Ovary (tissue), 7 donors: ENCODE measurements at regions not wholly inside any gene's neighbourhood (a gene's known extent, or its start where the extent isn't known, plus 50 kb on each side); places are given as distances from the start of the nearest gene placed in this dataset.

Experiments used
- DNase-seq, 5 donors: peaks; one replicate each; pipeline ENCODE4 v3.0.0-alpha.2; 2019 to 2020
- H3K27ac ChIP-seq, 2 donors: fragments of 200-600 bp; one replicate each; pipeline versions ENCODE4 v1.5.1 to v1.8.0; 2019 to 2022
- H3K27me3 ChIP-seq: fragments of 200-600 bp; one replicate; pipeline ENCODE4 v1.8.0; 2022
- H3K36me3 ChIP-seq: fragments of 200-600 bp; sonication (generic); one replicate; pipeline ENCODE4 v1.5.1; 2019
- H3K4me1 ChIP-seq: one replicate; pipeline ENCODE4 v1.8.1; 2013; ENCODE audit warnings: mild to moderate bottlenecking, moderate library complexity; ENCODE audit not compliant: insufficient read depth
- H3K4me3 ChIP-seq: fragments of 200-600 bp; sonication (generic); one replicate; pipeline ENCODE4 v1.5.1; 2017
- H3K9me3 ChIP-seq, 2 donors: fragments of 200-600 bp in 1 of 2; sonication (generic) in 1 of 2; one replicate each; pipeline versions ENCODE4 v1.5.1 to v1.8.1; 2013 to 2019; ENCODE audit warnings: mild to moderate bottlenecking in 1 of 2, moderate library complexity in 1 of 2
- EP300 ChIP-seq: sonication (generic); formaldehyde crosslinking; IDR thresholded peaks from one replicate; pipeline ENCODE4 v1.6.1; 2017; ENCODE audit warnings: antibody characterized with exemption
- POLR2A ChIP-seq: fragments of 450-650 bp; IDR thresholded peaks from one replicate; pipeline ENCODE4 v1.6.1; 2017; ENCODE audit warnings: antibody characterized with exemption, mild to moderate bottlenecking, moderate library complexity
- WGBS, 3 donors: extraction: QIAGEN DNeasy Blood & Tissue Kit in 1 of 3; methylation state at CpG; one replicate each; pipeline versions ENCODE4 v1.1.5 to v1.1.7; 2013 to 2017; 5-methylcytosine and 5-hydroxymethylcytosine counted together
- intact Hi-C, 4 donors: fragments of 100-400 bp; cut with DNase I; formaldehyde crosslinking; loops; one replicate each; pipeline versions ENCODE4 v1.11.0 to v1.15.1; 2022 to 2023
- TF ChIP-seq, protein P1 (sequence below), 3 donors: fragments of 450-650 bp in 2 of 3; fragments of 200-600 bp in 1 of 3; IDR thresholded peaks; one replicate each; pipeline versions ENCODE4 v1.5.1 to v1.8.0; 2016 to 2022; ENCODE audit warnings: antibody characterized with exemption in 3 of 3, mild to moderate bottlenecking in 1 of 3
- donor health status: DM: no; HTN: no; CAD: no; lungs with moderate emphysema.
- donor health status: DM: no; HTN: no; CAD: no.
- donor health status: Bipolar disorder and iron deficiency.
- donor health status: DM: no; HTN: no; CAD: no.
- donor health status: DM: yes; HTN: yes; CAD: no.

DNA sequence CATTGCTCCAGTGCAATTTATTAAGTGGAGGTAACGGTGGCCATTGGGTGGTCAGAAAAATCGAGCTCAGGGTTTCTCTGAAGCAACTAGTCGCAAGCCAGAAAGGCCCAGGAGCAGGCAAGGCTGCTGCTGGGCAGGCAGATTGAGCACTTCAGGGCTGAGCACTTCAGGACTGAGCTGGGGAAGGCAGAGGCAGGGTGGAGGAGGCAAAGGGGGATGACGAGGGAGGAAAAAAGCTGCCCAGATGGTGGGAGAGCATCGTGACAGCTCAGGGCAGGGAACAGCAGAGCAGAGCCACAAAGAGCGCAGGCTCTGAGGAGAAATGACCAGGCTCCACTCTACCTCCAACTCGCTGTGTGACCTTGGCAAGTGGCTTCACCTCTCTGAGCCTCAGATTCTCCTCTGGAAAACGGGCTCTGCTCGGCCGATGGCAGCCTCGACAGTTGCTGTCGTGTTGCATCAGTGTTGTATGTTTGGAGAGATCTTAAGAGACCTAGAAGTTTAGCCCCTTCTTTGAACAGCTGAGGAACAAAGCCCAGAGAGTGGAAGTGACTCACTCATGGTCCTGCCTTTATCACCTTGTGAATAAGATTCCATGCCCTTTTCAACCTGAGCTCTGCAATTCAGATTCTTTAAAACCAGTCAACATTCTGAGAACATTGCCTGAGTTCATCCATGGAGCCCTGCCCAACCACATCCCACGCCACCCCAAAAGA lies 141.4 kb downstream of the SYF2 start:
- 78 to 84% (median 80%) methylated on average over 13 of the region's 13 CpGs for WGBS, 3 donors
- H3K27me3 ChIP-seq, result no peaks in the 10 kb centered on the region
- intact Hi-C loops, result no loop called here

DNA sequence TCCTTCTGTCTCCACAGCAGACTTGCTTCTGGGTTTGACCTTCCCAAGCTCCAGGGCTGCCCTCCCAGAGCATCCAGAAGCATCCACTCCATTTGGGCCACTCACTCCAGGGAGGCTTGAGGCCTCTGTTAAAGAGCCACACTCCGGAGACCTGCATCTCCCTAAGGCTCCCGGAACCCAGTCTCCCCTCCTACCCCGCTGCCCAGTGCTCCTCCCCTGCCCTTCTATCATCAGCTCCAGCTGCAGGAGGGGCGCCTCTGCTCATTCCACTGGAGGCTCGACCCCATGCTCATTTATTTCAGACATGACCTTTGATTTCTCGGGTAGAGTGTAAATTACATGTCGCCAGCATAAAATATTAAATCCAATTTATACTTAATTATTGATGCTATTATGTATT lies 142.5 kb downstream of the SYF2 start:
- no peaks in the 10 kb centered on the region for H3K27me3 ChIP-seq
- TF ChIP-seq, protein P1, sequence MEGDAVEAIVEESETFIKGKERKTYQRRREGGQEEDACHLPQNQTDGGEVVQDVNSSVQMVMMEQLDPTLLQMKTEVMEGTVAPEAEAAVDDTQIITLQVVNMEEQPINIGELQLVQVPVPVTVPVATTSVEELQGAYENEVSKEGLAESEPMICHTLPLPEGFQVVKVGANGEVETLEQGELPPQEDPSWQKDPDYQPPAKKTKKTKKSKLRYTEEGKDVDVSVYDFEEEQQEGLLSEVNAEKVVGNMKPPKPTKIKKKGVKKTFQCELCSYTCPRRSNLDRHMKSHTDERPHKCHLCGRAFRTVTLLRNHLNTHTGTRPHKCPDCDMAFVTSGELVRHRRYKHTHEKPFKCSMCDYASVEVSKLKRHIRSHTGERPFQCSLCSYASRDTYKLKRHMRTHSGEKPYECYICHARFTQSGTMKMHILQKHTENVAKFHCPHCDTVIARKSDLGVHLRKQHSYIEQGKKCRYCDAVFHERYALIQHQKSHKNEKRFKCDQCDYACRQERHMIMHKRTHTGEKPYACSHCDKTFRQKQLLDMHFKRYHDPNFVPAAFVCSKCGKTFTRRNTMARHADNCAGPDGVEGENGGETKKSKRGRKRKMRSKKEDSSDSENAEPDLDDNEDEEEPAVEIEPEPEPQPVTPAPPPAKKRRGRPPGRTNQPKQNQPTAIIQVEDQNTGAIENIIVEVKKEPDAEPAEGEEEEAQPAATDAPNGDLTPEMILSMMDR (IDR thresholded peaks at IDR 0.05), result no peak
- no peak for TF ChIP-seq EP300
- no peak for TF ChIP-seq POLR2A
- no peak overlapping the region for H3K27ac ChIP-seq
- H3K4me3 ChIP-seq, result no peak overlapping the region
- WGBS, 3 donors, result 54 to 60% (median 56%) methylated on average over 7 of the region's 7 CpGs
- no peak for DNase-seq
- H3K9me3 ChIP-seq, result no peaks in the 10 kb centered on the region
- H3K4me1 ChIP-seq, result no peaks in the 10 kb centered on the region
- no peaks in the 10 kb centered on the region for H3K36me3 ChIP-seq
- intact Hi-C loops, result no loop called here

More for the DNA sequence above, 141.4 kb downstream of the SYF2 start:
- no peaks in the 10 kb centered on the region for H3K4me1 ChIP-seq
- TF ChIP-seq, protein P1 (IDR thresholded peaks at IDR 0.05), result no peak
- no peak for TF ChIP-seq POLR2A
- DNase-seq, result no peak
- H3K27ac ChIP-seq, result no peak overlapping the region
- no peak overlapping the region for H3K4me3 ChIP-seq
- no peaks in the 10 kb centered on the region for H3K9me3 ChIP-seq
- no peaks in the 10 kb centered on the region for H3K36me3 ChIP-seq

DNA sequence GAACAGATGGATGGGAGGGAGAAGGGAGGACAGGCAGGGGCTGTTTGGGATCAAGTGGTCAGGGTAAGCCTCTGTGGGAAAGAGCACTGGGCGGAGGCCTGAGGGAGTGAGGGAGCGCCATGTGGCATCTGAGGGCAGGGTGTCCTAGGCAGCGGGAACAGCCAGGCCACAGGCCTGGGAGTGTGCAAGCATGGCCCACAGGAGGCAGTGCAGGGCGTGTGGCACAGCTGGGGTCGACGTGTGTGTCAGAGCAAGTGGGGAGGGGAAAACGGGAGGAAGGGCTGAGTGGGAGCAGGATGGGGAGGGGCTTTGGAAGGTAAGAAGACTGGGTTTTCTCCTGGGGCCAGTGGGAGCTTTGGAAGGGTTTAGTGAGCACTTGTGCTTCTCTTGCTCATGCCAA lies 143.4 kb downstream of the SYF2 start:
- TF ChIP-seq EP300, result no peak
- intact Hi-C loops, result no loop called here

DNA sequence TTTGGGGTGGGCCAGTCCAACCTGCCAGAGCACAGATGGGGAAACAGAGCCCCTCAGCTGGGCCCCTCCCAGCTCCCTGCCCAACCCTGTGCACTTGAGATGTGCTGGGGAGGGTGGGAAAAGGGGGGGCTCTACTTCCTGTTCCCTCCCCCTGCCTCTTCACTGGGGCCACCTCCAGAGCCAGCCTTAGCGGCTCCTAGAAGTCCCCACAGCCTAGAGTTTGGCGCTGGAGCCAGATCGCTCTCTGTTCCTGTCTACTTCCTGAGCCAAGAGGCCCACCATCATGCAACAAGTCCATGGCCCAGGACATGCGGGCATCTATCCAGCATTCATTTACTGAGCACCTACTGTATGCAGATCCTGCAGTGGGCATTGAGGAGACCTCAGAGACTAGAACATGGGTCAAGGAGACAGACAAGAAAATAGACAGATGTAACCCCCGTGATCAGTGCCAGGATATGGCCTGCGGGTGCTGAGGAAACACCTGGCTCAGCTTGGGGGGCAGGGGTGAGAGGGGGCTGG lies 144.1 kb downstream of the SYF2 start:
- Histone ChIP-seq H3K4me1 (no peaks in the 10 kb centered on the region), H3K9me3 (no peaks in the 10 kb centered on the region), H3K27ac (no peak overlapping the region), H3K27me3 (no peaks in the 10 kb centered on the region), H3K36me3 (no peaks in the 10 kb centered on the region), H3K4me3 (no peak overlapping the region)
- DNase-seq, result no peak
- 85 to 89% (median 87%) methylated on average over 6 of the region's 6 CpGs for WGBS, 3 donors
- intact Hi-C loops, result no loop called here
- TF ChIP-seq EP300 (no peak), POLR2A (no peak)
- TF ChIP-seq, protein P1 (IDR thresholded peaks at IDR 0.05), result no peak

More for the DNA sequence above, 143.4 kb downstream of the SYF2 start:
- no peak overlapping the region for H3K4me3 ChIP-seq
- H3K9me3 ChIP-seq, result no peaks in the 10 kb centered on the region
- H3K27me3 ChIP-seq, result no peaks in the 10 kb centered on the region
- no peak for DNase-seq
- 69 to 78% (median 73%) methylated on average over 7 of the region's 7 CpGs for WGBS, 3 donors
- H3K36me3 ChIP-seq, result no peaks in the 10 kb centered on the region
- H3K4me1 ChIP-seq, result no peaks in the 10 kb centered on the region
- H3K27ac ChIP-seq, result no peak overlapping the region

DNA sequence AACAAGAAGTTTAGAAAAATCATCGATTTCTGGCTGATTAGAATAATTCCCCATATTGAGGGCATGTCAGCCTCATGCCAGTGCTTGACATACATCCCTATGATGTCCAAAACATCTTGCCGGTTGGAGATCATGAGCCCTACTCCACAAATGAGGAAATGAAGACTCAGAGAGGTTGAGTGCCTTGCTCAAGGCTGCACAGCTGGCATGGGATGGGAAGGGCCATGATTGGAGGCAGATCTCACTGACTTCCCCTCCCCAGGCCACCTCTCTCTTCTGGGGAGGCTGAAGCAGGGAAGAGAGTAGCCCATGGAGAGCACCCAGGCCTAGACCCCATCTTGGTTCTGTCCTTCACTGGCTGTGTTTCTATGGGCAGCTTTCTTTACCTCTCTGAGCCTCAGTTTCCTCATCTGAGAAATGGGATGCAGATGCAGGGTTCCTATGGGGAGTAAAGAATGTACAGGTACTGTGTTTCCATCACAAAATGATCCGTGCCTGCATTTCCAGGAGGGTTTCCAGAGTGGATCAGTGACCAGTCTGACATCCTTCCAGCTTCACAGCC lies 145.7 kb downstream of the SYF2 start:
- H3K4me1 ChIP-seq, result no peaks in the 10 kb centered on the region
- H3K9me3 ChIP-seq, result no peaks in the 10 kb centered on the region
- no peak overlapping the region for H3K27ac ChIP-seq
- H3K27me3 ChIP-seq, result no peaks in the 10 kb centered on the region
- H3K36me3 ChIP-seq, result no peaks in the 10 kb centered on the region
- no peak for DNase-seq
- 62 to 65% (median 63%) methylated on average over 3 of the region's 3 CpGs for WGBS, 3 donors
- TF ChIP-seq POLR2A (no peak), EP300 (no peak)
- TF ChIP-seq, protein P1 (IDR thresholded peaks at IDR 0.05), result no peak
- intact Hi-C loops, result no loop called here
- H3K4me3 ChIP-seq, result no peak overlapping the region
